Gastroesophageal sphincter (tissue), 3 donors: ENCODE measurements at regions not wholly inside any gene's neighbourhood (a gene's known extent, or its start where the extent isn't known, plus 50 kb on each side); places are given as distances from the start of the nearest gene placed in this dataset.

Source experiments
- POLR2A ChIP-seq, 2 donors: fragments of 450-650 bp; IDR thresholded peaks; one replicate each; pipeline ENCODE4 v1.6.1; 2017; ENCODE audit warnings: antibody characterized with exemption in 2 of 2, mild to moderate bottlenecking in 2 of 2, moderate library complexity in 1 of 2
- POLR2AphosphoS5 ChIP-seq: sonication (generic); formaldehyde crosslinking; IDR thresholded peaks from one replicate; pipeline ENCODE4 v1.6.1; 2017; ENCODE audit warnings: antibody characterized with exemption
- TF ChIP-seq, protein P1 (sequence below), 4 experiments: fragments of 200-600 bp in 2 of 4; fragments of 450-650 bp in 2 of 4; sonication (generic) in 1 of 4; IDR thresholded peaks; one replicate each; pipeline ENCODE4 v1.5.1; 2017 to 2019; ENCODE audit warnings: antibody characterized with exemption in 4 of 4, mild to moderate bottlenecking in 2 of 4, moderate library complexity in 2 of 4

- TF ChIP-seq, protein P1, sequence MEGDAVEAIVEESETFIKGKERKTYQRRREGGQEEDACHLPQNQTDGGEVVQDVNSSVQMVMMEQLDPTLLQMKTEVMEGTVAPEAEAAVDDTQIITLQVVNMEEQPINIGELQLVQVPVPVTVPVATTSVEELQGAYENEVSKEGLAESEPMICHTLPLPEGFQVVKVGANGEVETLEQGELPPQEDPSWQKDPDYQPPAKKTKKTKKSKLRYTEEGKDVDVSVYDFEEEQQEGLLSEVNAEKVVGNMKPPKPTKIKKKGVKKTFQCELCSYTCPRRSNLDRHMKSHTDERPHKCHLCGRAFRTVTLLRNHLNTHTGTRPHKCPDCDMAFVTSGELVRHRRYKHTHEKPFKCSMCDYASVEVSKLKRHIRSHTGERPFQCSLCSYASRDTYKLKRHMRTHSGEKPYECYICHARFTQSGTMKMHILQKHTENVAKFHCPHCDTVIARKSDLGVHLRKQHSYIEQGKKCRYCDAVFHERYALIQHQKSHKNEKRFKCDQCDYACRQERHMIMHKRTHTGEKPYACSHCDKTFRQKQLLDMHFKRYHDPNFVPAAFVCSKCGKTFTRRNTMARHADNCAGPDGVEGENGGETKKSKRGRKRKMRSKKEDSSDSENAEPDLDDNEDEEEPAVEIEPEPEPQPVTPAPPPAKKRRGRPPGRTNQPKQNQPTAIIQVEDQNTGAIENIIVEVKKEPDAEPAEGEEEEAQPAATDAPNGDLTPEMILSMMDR (IDR thresholded peaks at IDR 0.05) = no peak
- TF ChIP-seq POLR2A (IDR thresholded peaks at IDR 0.05) = no peak
- no peak for TF ChIP-seq POLR2AphosphoS5
Observed at GRCh38 chr3:5437783-5438323, 250.3 kb downstream of the EDEM1 start.
